ENCODE measurements at regions not wholly inside any gene's neighbourhood (a gene's known extent, or its start where the extent isn't known, plus 50 kb on each side); places are given as distances from the start of the nearest gene placed in this dataset.

- H3K4me2 ChIP-seq: no peak overlapping the region
- H3K9ac ChIP-seq: no peak overlapping the region
- no peaks in the 10 kb centered on the region for H3K9me3 ChIP-seq
- no peak overlapping the region for H3K4me3 ChIP-seq
- no peak for TF ChIP-seq Cebpa-rat (IDR thresholded peaks at IDR 0.05)
- no peaks in the 10 kb centered on the region for H3K27me3 ChIP-seq
- H3K27ac ChIP-seq: no peak overlapping the region
- H4K20me1 ChIP-seq: no peaks in the 10 kb centered on the region
- H3K4me1 ChIP-seq: no peaks in the 10 kb centered on the region
- no peaks in the 10 kb centered on the region for H3K36me3 ChIP-seq
These were observed 555.6 kb upstream of the IGFBP7 start for GRCh38 chr4:57665806-57666205.

GRCh38 chr4:57661517-57662090 is 551.4 kb upstream of the IGFBP7 start:
- H3K27ac ChIP-seq: no peak overlapping the region
- H3K9ac ChIP-seq: no peak overlapping the region
- no peaks in the 10 kb centered on the region for H3K9me3 ChIP-seq
- no peak overlapping the region for H3K4me3 ChIP-seq
- H3K4me1 ChIP-seq: no peaks in the 10 kb centered on the region
- no peaks in the 10 kb centered on the region for H3K36me3 ChIP-seq
- TF ChIP-seq Cebpa-rat (IDR thresholded peaks at IDR 0.05): no peak
- H3K27me3 ChIP-seq: no peaks in the 10 kb centered on the region
- H4K20me1 ChIP-seq: no peaks in the 10 kb centered on the region
- no peak overlapping the region for H3K4me2 ChIP-seq

GRCh38 chr4:57658673-57659072 is 548.5 kb upstream of the IGFBP7 start:
- no peaks in the 10 kb centered on the region for H3K36me3 ChIP-seq
- H3K4me3 ChIP-seq: no peak overlapping the region
- H3K9ac ChIP-seq: no peak overlapping the region
- H3K27me3 ChIP-seq: no peaks in the 10 kb centered on the region
- no peak overlapping the region for H3K4me2 ChIP-seq
- H4K20me1 ChIP-seq: no peaks in the 10 kb centered on the region
- H3K9me3 ChIP-seq: no peaks in the 10 kb centered on the region
- no peak overlapping the region for H3K27ac ChIP-seq
- no peak for TF ChIP-seq Cebpa-rat (IDR thresholded peaks at IDR 0.05)
- H3K4me1 ChIP-seq: no peaks in the 10 kb centered on the region

GRCh38 chr4:57658188-57658587 is 548.0 kb upstream of the IGFBP7 start:
- Histone ChIP-seq H3K27ac (no peak overlapping the region), H3K4me2 (no peak overlapping the region), H4K20me1 (no peaks in the 10 kb centered on the region), H3K36me3 (no peaks in the 10 kb centered on the region), H3K4me1 (no peaks in the 10 kb centered on the region), H3K9ac (no peak overlapping the region), H3K27me3 (no peaks in the 10 kb centered on the region), H3K9me3 (no peaks in the 10 kb centered on the region), H3K4me3 (no peak overlapping the region)
- no peak for TF ChIP-seq Cebpa-rat (IDR thresholded peaks at IDR 0.05)

- Histone ChIP-seq H3K9me3 (no peaks in the 10 kb centered on the region), H3K27me3 (no peaks in the 10 kb centered on the region), H4K20me1 (no peaks in the 10 kb centered on the region), H3K27ac (no peak overlapping the region), H3K36me3 (no peaks in the 10 kb centered on the region), H3K9ac (no peak overlapping the region), H3K4me3 (no peak overlapping the region), H3K4me2 (no peak overlapping the region), H3K4me1 (no peaks in the 10 kb centered on the region)
- TF ChIP-seq Cebpa-rat (IDR thresholded peaks at IDR 0.05): no peak
These were observed 545.2 kb upstream of the IGFBP7 start for GRCh38 chr4:57655342-57655741.

- H3K36me3 ChIP-seq: no peaks in the 10 kb centered on the region
These were observed 542.6 kb upstream of the IGFBP7 start for GRCh38 chr4:57652779-57653178.

GRCh38 chr4:57640391-57641100 is 530.4 kb upstream of the IGFBP7 start:
- Histone ChIP-seq H3K27ac (no peak overlapping the region), H3K9ac (no peak overlapping the region), H4K20me1 (no peaks in the 10 kb centered on the region), H3K36me3 (no peaks in the 10 kb centered on the region), H3K4me3 (no peak overlapping the region), H3K9me3 (no peaks in the 10 kb centered on the region), H3K27me3 (no peaks in the 10 kb centered on the region), H3K4me1 (no peaks in the 10 kb centered on the region), H3K4me2 (no peak overlapping the region)
- TF ChIP-seq Cebpa-rat (IDR thresholded peaks at IDR 0.05): no peak

More at GRCh38 chr4:57652779-57653178, 542.6 kb upstream of the IGFBP7 start:
- H3K27me3 ChIP-seq: no peaks in the 10 kb centered on the region
- no peak overlapping the region for H3K9ac ChIP-seq
- no peaks in the 10 kb centered on the region for H3K4me1 ChIP-seq
- no peak overlapping the region for H3K4me3 ChIP-seq
- no peaks in the 10 kb centered on the region for H4K20me1 ChIP-seq
- no peak overlapping the region for H3K27ac ChIP-seq
- TF ChIP-seq Cebpa-rat (IDR thresholded peaks at IDR 0.05): no peak
- no peak overlapping the region for H3K4me2 ChIP-seq
- H3K9me3 ChIP-seq: no peaks in the 10 kb centered on the region

GRCh38 chr4:57639561-57640382 is 529.6 kb upstream of the IGFBP7 start:
- H3K4me3 ChIP-seq: no peak overlapping the region
- H3K4me1 ChIP-seq: no peaks in the 10 kb centered on the region
- H3K9ac ChIP-seq: no peak overlapping the region
- no peaks in the 10 kb centered on the region for H4K20me1 ChIP-seq
- no peaks in the 10 kb centered on the region for H3K36me3 ChIP-seq
- no peak overlapping the region for H3K27ac ChIP-seq
- no peak for TF ChIP-seq Cebpa-rat (IDR thresholded peaks at IDR 0.05)
- H3K9me3 ChIP-seq: no peaks in the 10 kb centered on the region
- H3K27me3 ChIP-seq: no peaks in the 10 kb centered on the region
- no peak overlapping the region for H3K4me2 ChIP-seq

GRCh38 chr4:57635910-57636309 is 525.7 kb upstream of the IGFBP7 start:
- Histone ChIP-seq H3K9me3 (no peaks in the 10 kb centered on the region), H4K20me1 (no peaks in the 10 kb centered on the region), H3K27me3 (no peaks in the 10 kb centered on the region), H3K4me1 (no peaks in the 10 kb centered on the region), H3K27ac (no peak overlapping the region), H3K36me3 (no peaks in the 10 kb centered on the region), H3K4me3 (no peak overlapping the region), H3K9ac (no peak overlapping the region), H3K4me2 (no peak overlapping the region)
- TF ChIP-seq Cebpa-rat (IDR thresholded peaks at IDR 0.05): no peak

All from BLaER1 (cell line).